H54 (cell line): ENCODE measurements at regions not wholly inside any gene's neighbourhood (a gene's known extent, or its start where the extent isn't known, plus 50 kb on each side); places are given as distances from the start of the nearest gene placed in this dataset.
"Not testable (repeated sequence)": the region's sequence is repeated elsewhere in the genome, so short reads cannot be mapped to it uniquely, and the experiment has no call there.

Experiments used
- DNase-seq: peaks from one replicate; pipeline ENCODE4 v3.0.0; 2011; ENCODE audit warnings: low spot score, mixed read lengths; ENCODE audit not compliant: insufficient read length
- FAIRE-seq: peaks from 3 replicates; lab custom pipeline; 2011; peaks lifted over from hg19 to GRCh38; lab: Jason Lieb, UNC
- POLR2A ChIP-seq: IDR thresholded peaks from 2 replicates; pipeline ENCODE4 v1.6.1; 2011; ENCODE audit warnings: low read depth, mild to moderate bottlenecking, low read length

DNA sequence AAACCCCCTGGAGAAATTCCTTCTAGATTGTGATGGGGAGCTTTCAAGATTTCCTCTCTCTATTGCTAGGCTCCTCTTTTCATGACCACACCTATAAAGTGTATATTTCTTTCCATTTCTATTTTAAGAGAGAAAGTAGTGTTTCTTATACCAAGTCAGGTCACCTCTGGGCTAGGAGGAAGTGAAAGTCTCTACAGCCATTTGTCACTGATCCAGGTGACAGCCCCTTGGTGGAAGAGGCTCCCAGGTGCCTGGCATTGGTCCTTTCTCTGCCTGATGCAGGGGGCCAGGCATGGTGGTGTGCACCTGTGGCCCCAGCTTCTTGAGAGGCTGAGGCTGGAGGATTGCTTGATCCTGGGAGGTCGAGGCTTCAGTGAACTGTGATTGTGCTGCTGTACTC, 64.7 kb downstream of the DHCR7 start:
- no peak for FAIRE-seq
- no peak for TF ChIP-seq POLR2A

GRCh38 chr11:71381781-71382505, 66.2 kb downstream of the DHCR7 start:
- DNase-seq (no peak), FAIRE-seq (no peak)
- TF ChIP-seq POLR2A: no peak

More for the DNA sequence above, 64.7 kb downstream of the DHCR7 start:
- DNase-seq: no peak

GRCh38 chr11:71379701-71380100, 68.5 kb downstream of the DHCR7 start:
- DNase-seq: no peak
- no peak for FAIRE-seq
- TF ChIP-seq POLR2A: no peak

- no peak for TF ChIP-seq POLR2A
- no peak for DNase-seq
- FAIRE-seq: no peak
These were observed 74.3 kb downstream of the DHCR7 start for GRCh38 chr11:71373791-71374454.

GRCh38 chr11:71372693-71373657, 75.2 kb downstream of the DHCR7 start:
- no peak for TF ChIP-seq POLR2A
- DNase-seq (no peak), FAIRE-seq (no peak)

DNA sequence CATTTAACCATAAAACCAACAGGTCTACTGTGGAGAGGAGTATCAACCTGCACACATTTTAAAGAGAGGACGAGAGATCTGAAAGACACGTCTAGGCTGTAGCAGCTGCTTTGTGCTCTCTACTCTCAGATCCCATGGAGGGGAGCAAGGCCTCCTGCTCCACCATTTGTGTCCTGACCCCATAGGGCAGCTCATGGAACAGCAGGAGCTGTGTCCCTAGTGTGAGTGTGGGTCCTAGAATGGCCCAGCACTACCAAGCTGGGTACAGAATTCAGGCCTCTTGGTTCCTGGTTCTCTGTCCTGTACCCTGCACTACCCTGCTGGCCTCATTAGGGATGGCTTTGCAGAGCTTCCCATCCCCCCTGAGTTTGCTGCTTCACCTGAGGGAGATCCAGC, 76.5 kb downstream of the DHCR7 start:
- FAIRE-seq: no peak
- TF ChIP-seq POLR2A: no peak
- no peak for DNase-seq

GRCh38 chr11:71370895-71371673, 77.1 kb downstream of the DHCR7 start:
- DNase-seq (no peak), FAIRE-seq (no peak)

GRCh38 chr11:71370020-71370747, 78.0 kb downstream of the DHCR7 start:
- DNase-seq: no peak
- no peak for TF ChIP-seq POLR2A
- FAIRE-seq: no peak

More at GRCh38 chr11:71370895-71371673, 77.1 kb downstream of the DHCR7 start:
- no peak for TF ChIP-seq POLR2A

DNA sequence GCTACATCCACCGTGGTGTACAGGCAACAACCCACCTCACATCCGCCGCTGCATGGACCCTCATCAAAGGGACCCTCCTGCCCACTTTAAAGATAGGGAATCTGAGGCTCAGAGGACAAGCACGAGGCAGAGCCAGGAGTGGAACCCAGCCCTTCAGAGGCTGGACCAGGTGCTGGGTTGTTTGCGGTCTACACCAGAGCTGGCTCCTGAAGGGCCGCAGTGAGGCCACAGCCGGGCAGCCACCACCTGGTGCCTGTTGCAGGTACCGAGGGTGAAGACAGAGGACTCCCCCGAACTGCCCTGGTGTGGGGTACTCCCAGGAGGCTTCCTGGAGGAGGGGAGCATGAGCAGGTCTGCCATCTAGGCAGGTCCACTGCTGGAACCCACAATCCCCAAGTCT, 78.8 kb downstream of the DHCR7 start:
- TF ChIP-seq POLR2A: no peak
- no peak for DNase-seq

DNA sequence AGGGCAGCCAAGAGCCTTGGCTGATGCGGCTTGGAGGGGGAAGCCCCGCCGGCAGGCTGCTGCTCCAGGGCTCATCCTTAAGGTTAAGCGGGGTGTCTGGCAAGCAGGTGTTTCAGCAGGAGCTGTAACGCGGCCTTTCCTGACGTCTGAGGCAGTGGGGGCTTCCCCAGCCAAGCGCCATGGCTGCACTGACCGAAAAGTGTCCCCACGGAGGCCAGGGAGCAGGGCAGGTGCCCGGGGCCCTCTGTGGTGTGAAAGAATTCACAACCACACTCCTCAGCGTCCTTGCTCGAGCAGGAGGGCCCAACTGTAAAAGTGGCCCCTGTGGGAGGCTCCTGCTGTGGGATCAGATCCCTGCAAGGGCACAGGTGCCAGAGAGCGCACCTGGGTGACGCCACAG, 79.2 kb downstream of the DHCR7 start:
- DNase-seq: no peak
- no peak for TF ChIP-seq POLR2A
- FAIRE-seq: no peak

More for the DNA sequence above, 78.8 kb downstream of the DHCR7 start:
- no peak for FAIRE-seq

- FAIRE-seq (no peak), DNase-seq (no peak)
- no peak for TF ChIP-seq POLR2A
These were observed 80.4 kb downstream of the DHCR7 start for GRCh38 chr11:71367756-71368155.

DNA sequence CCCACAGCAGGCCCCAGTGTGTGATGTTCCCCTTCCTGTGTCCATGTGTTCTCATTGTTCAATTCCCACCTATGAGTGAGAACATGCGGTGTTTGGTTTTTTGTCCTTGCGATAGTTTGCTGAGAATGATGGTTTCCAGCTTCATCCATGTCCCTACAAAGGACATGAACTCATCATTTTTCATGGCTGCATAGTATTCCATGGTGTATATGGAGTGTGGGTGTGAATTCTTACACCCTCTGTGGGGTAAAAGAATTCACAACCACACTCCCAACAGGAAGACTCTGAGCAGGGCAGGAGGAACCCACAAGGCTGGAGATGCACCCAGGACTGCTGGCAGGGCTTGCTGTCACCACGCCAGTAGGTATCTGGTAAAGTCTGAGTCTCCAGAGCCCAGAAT, 80.9 kb downstream of the DHCR7 start:
- not testable (repeated sequence) for FAIRE-seq

More for the DNA sequence above, 80.9 kb downstream of the DHCR7 start:
- DNase-seq: not testable (repeated sequence)
